Chondrocyte (in vitro differentiated cells): ENCODE measurements at regions not wholly inside any gene's neighbourhood (a gene's known extent, or its start where the extent isn't known, plus 50 kb on each side); places are given as distances from the start of the nearest gene placed in this dataset.

ENCODE experiments used
- DNase-seq: peaks from one replicate; pipeline ENCODE4 v3.0.0; 2021; ENCODE audit warnings: mixed read lengths, low spot score
- H3K27ac Mint-ChIP-seq: one replicate; pipeline ENCODE4 v1.8.0; 2021; ENCODE audit warnings: mild to moderate bottlenecking, moderate library complexity, mixed read lengths; ENCODE audit not compliant: unreplicated experiment
- H3K27me3 Mint-ChIP-seq: 2 replicates; pipeline ENCODE4 v1.8.0; 2021; ENCODE audit warnings: low read depth, mixed read lengths
- H3K36me3 Mint-ChIP-seq: 2 replicates; pipeline ENCODE4 v1.8.0; 2021; ENCODE audit warnings: low read depth, mixed read lengths
- H3K4me1 Mint-ChIP-seq: 2 replicates; pipeline ENCODE4 v1.8.0; 2021; ENCODE audit warnings: low read depth, mild to moderate bottlenecking, mixed read lengths
- H3K4me3 Mint-ChIP-seq: one replicate; pipeline ENCODE4 v1.8.0; 2021; ENCODE audit warnings: mild to moderate bottlenecking, moderate library complexity, mixed read lengths; ENCODE audit not compliant: unreplicated experiment
- H3K9me3 Mint-ChIP-seq: 2 replicates; pipeline ENCODE4 v1.8.0; 2021; ENCODE audit warnings: low read depth, mixed read lengths
- CTCF ChIP-seq: fragments of 200-600 bp; sonication (generic); IDR thresholded peaks from 2 replicates; pipeline ENCODE4 v1.5.0; 2021; ENCODE audit warnings: antibody characterized with exemption, mild to moderate bottlenecking, moderate library complexity

- no peak for TF ChIP-seq CTCF
- Mint-ChIP-seq H3K27ac (no peak overlapping the region), H3K4me3 (no peak overlapping the region), H3K4me1 (peaks cover 4% of the 10 kb centered on the region), H3K27me3 (no peaks in the 10 kb centered on the region), H3K36me3 (no peaks in the 10 kb centered on the region), H3K9me3 (peaks cover 6% of the 10 kb centered on the region)
- DNase-seq = no peak
Observed at GRCh38 chr6:81640891-81641290, 111.6 kb downstream of the TENT5A start.

- Mint-ChIP-seq H3K27me3 (no peaks in the 10 kb centered on the region), H3K36me3 (no peaks in the 10 kb centered on the region), H3K9me3 (peaks cover 6% of the 10 kb centered on the region), H3K27ac (no peak overlapping the region), H3K4me1 (peaks cover 4% of the 10 kb centered on the region), H3K4me3 (no peak overlapping the region)
- DNase-seq = no peak
- TF ChIP-seq CTCF = no peak
Observed at GRCh38 chr6:81640126-81640525, 112.4 kb downstream of the TENT5A start.

GRCh38 chr6:81638366-81638765 is 114.1 kb downstream of the TENT5A start:
- no peak for TF ChIP-seq CTCF
- Mint-ChIP-seq H3K27me3 (no peaks in the 10 kb centered on the region), H3K36me3 (no peaks in the 10 kb centered on the region), H3K4me1 (peaks cover 4% of the 10 kb centered on the region), H3K4me3 (no peak overlapping the region), H3K9me3 (peaks cover 6% of the 10 kb centered on the region), H3K27ac (no peak overlapping the region)
- no peak for DNase-seq

- Mint-ChIP-seq H3K4me3 (no peak overlapping the region), H3K27me3 (no peaks in the 10 kb centered on the region), H3K27ac (no peak overlapping the region), H3K9me3 (peaks cover 9% of the 10 kb centered on the region), H3K4me1 (peaks cover 4% of the 10 kb centered on the region), H3K36me3 (peaks cover 2% of the 10 kb centered on the region)
- no peak for DNase-seq
- TF ChIP-seq CTCF = no peak
Observed at GRCh38 chr6:81636930-81637568, 115.4 kb downstream of the TENT5A start.

- Mint-ChIP-seq H3K9me3 (peaks cover 19% of the 10 kb centered on the region), H3K4me3 (no peak overlapping the region), H3K4me1 (peaks cover 4% of the 10 kb centered on the region), H3K27me3 (no peaks in the 10 kb centered on the region), H3K27ac (no peak overlapping the region), H3K36me3 (peaks cover 8% of the 10 kb centered on the region)
- no peak for TF ChIP-seq CTCF
- DNase-seq = no peak
Observed at GRCh38 chr6:81634155-81634880, 118.2 kb downstream of the TENT5A start.
